ENCODE measurements at regions not wholly inside any gene's neighbourhood (a gene's known extent, or its start where the extent isn't known, plus 50 kb on each side); places are given as distances from the start of the nearest gene placed in this dataset.
"Not testable (repeated sequence)": the region's sequence is repeated elsewhere in the genome, so short reads cannot be mapped to it uniquely, and the experiment has no call there.

DNA sequence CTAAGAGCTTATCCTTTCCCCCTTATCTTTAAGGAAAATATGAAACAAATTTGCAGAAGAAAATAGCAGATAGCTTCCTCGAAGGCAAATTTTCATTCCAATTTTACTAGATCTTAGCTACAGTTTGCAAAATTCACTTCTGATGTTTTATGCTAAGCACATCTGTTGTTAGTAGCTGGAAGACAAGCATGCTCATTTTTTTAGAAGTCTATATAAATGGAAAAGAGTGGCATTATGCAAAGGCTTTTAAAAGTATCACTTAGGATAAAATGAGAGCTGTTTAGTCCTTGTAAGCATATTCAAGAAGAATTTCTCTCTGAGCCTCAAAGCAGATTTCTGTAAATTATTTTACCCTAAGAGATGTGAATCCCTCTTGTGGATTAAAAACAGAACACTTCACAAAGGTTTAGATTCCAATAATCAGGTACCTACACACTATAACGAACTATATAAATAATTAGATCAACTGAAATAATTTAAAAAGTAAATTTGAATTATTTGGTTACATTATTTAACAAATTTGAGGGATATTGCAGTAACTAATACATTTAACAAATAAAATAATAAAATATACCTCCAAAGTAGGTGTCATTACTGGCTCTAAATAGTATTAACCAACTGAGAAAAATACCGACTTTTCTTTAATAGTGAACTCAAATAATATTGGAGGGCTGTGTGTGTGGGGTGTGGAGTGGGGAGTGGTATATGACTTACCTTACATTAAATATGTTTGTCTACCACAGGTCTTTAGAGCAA is 307.1 kb downstream of the SEMA3D start:
- DNase-seq = no peak

DNA sequence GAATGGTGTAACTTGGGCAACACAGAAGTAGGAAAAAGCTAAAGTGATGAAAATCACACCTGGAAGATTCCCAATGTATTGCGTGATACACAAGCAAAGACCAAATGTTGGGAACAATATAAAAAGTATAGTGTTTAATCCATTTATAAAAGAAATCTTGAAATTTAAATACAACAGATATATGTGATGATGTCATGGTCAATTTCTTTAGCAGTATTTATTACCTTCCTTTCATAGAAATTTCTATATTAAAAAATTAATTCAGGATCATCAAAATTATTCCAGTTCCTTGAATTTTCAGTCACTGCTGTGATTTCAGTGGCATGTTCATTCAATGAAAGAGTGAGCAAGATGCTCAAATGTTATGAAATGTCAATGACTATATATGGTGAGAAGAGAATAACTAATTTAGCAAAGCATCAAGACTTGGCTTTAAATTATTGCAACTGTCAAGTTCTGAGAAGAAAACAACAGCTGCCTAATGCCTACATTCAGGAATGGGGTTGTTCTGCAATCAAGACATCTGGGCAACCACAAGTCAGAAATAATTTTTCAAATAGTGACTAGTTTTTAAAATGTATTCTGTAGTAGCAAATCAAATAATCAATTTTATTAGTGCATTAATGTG is 308.8 kb downstream of the SEMA3D start:
- no peak for DNase-seq

DNA sequence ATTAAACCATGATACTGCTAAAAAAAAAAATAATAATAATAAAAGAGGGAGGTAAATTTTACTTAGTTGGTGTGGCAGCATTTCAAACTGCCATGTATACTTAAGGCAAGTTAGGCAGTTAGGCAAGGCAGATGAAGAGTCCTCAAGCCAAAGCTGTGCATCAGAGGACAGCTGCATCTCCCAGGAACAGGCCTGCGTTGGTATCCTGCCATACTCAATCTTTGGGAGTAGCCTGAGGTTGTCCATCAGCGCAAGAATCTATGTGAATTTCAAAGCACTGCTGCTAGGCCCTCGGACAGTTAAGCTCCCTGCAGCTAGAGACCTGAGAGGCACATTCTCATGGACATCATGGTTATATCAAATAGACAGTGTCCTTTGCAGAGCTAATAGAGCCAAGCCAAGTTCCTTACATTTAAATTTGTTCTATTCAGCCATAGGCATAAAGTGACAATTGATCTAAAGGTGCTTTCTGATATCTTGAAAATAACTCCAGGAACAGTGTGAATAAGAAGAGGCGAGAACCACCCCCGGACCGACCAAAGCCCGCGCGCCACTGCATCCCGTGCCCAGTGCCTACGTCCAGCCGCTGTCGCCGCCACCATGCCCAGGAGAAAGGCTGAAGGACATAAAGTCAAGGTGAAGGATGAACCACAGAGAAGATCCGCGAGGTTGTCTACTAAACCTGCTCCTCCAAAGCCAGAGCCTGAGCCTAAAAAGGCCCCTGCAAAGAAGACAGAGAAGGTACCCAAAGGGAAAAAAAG is 310.6 kb downstream of the SEMA3D start:
- DNase-seq = no peak

DNA sequence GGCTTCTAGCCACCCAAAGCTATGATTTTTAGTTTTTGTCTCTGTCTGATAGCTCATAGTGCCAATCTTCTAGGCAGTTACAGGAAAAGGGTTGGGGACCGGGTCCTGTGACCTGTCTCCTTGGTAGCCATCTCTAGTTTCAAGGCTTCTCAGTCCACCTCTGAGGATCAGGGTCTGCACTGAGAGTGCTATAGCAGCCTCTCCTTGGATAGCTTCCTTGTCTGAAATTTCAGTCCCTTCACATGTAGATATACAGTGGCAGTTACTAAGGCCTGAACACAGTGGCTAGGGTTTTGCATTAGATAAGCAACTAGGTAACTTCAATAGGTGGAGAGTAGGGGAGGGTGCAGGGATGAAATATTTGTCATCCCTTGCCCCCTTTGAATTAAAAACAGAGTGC is 321.3 kb downstream of the SEMA3D start:
- no peak for DNase-seq

DNA sequence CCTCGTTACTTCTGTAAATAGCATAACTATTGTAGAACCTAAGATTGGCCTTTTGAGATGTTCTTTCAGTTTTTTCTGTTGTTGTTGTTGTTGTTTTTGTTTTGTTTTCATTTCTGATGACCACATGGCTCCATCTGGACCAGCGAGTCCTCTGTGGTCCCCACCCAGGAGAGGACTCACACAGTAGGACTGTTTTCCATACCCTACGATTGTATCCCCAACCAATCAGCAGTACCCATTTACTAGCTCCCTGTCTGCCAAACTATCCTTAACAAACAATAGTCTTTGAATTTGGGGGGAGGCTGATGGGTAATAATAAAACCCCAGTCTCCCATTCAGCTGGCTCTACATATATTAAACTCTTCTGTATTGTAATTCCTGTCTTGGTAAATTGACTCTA is 329.5 kb downstream of the SEMA3D start:
- DNase-seq = no peak

DNA sequence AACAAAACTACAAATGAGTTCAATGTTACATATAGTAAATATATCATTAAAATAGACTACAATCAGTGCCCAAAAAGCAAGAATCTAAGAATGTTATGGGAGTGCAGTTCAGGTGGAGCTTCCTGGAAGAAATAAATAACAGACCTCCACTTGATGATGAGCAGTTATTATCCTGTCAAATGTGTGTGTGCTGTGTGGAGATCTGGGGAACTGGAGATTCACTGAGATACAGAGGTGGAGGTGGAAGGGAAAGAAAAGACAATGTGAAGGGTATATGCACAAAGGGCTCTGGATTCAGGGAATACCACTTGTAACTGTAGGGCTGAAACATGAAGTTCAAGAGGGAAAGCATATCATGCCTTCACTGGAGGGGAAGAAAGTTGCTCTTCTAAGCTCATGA is 331.1 kb downstream of the SEMA3D start:
- no peak for DNase-seq

DNA sequence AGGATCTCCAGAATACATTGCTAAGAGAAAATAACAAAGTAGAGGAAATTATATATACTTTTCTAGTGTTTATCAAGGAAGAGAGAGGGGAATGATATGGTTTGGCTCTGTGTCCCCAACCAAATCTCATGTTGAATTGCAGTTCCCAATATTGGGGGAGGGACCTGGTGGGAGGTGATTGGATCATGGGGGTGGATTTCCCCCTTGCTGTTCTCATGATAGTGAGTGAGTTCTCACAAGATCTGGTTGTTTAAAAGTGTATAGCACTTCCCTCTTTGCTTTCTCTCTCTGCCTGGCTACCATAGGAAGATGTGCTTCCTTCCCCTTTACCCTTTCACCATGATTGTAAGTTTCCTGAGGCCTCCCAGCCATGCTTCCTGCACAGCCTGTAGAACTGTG is 337.9 kb downstream of the SEMA3D start:
- DNase-seq = not testable (repeated sequence)

DNA sequence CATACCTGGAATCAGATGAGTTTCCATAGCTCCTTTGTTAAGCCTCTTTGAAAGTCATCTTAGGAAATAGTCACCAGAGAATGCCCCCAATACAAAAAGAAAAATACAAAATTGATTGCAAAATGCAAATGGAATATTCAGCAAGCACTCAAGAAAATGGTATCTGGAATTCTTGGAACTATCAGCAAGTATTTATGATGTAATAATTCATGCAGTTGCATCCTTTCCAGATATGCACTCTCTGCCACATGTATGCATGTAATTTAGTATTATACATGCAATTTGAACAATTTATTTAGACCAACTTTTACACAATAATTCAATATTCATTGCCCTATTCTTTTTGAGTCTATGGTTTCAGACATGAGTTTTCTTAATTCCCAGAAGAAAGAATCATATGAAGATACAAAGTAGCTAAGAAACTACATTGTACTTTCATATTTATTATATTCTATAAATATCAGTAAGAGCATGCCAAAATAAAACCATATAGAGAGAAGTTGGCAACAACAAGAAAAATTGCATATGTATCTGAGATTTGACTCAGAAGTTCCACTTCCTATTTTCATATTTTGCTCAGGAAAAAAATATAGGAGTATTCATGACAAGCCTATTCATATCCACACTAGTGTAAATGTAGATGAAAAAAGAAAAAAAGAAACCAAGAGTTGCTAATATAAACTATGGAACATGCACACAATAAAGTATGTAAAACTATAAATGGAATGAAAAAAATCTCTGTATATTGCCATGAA is 338.5 kb downstream of the SEMA3D start:
- no peak for DNase-seq

DNA sequence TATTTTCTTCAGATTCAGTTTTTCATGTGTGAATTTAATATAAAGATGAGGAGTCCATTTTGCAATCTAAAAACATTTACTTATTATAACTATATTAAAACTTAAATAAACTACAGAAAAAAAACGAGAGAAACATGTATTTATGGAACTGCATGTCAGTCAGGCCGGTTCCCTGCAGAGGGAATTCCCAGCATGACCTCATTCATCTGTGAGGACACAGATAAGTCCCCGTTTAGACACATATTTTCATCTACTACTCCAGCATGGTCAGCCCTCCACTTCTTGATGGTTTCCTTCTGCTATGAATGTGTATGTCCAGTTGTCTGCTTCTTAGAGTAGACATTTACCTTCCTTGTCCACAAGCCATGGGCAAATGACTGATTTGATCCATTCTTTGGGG is 339.1 kb downstream of the SEMA3D start:
- DNase-seq = no peak

DNA sequence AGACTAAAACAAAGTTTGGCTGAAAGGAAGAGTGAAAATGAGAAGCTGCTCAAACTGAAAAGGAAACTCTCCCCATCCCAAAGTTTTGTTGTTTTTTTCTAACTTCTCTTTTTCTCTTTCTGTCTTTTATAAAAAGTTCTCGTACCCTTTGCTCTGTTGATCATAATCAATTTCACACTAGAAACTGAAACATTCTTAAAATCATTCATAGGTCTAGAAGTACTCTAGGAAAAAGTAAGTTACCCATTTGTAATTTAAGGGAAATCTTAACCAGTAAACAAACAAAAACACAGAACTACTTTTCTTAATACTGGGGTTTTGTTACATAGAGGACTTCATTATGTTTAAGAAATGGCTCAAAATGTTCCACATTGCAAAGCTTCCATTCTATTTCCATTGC is 339.8 kb downstream of the SEMA3D start:
- no peak for DNase-seq

DNA sequence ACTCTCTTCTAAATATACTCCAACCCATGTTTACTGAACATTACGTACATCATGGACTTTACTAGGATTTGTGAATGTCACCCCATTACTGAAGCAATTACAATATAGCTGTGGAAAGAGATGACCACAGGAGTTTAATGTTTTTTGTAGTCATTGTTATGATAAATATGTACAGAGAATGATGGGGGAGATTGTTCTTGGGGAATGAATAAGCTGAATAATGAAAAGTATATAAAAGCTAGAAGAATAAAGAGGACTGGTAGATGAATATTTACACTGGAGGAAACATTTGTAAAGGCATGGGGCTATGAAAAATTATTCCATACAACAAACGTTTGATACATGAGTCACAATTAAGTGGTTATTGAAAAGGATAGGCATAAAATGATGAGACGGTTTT is 340.9 kb downstream of the SEMA3D start:
- no peak for DNase-seq

DNA sequence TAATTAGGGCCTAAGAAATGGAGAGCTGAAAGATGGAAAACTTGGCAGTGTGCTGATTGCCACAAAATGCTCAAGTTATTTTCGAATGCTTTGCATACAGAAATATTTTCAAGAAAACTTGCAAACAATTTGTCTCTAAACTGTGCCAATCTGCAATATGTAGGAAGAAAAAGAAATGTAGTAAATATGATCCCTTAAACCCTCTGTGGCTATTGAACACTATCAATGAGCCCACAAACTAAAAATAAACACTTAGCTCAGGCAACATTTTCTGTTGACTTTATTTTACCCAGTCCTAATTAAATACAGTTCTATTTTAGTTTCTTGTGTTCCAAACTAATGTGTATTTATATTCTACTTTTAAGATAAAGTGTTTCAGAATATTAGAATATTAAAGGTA is 342.1 kb downstream of the SEMA3D start:
- DNase-seq = no peak

DNA sequence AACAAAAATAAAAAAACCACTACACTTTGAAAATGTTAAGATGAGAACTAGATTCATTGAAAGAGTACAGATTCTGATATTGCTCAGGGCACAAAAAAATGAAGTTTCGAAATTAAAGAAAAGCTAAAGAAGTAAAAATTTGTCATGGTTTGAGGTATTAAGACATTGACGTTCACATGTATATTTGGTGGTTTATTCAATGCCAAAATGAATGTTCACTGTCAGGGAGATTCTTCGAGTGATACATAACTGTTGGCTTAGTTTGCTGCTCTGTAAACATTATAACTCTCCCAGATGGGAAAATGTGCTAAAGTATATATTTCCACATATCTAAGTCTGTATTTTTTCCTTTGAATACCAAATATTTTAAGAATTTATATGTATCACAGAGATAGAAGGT is 345.0 kb downstream of the SEMA3D start:
- DNase-seq = no peak

DNA sequence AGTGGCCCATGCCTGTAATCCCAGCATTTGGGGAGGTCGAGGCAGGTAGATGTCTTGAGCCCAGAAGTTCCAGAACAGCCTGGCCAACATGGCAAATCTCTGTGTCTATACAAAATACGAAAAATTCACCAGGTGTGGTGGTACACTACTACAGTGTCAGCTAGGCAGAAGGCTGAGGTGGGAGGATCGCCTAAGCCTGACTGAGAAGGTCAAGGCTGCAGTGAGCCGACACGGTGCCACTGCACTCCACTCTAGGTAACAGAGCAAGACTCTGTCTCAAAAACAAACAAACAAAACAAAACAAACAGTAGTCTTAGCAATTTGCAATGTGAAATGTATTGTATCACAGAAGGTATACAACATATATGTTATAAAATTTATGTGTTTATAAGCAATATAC is 348.0 kb downstream of the SEMA3D start:
- no peak for DNase-seq

DNA sequence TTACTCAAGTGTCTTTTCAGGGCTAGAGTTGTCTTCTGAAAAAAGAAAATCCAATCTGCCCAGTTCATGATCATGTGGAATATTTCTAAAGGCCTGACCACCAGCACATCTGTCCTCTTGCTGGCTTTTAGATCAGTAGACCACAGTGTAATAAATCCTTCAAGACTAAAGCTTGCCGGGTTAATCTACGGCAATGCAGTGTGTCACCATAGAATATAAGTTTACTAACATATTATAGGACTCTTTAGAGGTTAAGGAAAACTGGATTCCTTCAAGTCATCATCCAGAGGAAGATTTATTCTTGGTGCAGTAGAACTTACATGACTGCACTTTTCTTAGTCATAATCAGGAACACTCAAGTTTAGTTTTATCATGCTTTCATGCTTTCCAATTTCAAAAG is 349.5 kb downstream of the SEMA3D start:
- DNase-seq = no peak

DNA sequence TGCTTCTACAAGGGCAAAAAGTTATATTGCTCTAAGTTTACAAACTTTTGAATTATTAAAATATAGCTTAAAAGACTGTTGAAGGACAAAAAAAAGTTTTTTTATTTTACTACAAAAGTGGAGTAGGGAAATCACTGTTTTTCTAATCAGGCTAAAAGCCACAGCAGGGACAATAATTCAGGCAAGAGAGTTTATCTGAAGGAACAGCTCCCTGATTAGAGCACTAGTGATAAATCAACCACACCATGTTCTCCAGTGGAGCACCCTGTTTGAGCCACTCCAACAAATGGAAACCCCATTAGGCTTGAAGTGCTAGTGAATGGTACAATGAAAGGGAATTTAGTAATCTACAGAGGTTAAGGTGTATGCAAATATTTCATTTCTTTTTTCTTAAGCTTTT is 357.1 kb downstream of the SEMA3D start:
- DNase-seq = no peak

DNA sequence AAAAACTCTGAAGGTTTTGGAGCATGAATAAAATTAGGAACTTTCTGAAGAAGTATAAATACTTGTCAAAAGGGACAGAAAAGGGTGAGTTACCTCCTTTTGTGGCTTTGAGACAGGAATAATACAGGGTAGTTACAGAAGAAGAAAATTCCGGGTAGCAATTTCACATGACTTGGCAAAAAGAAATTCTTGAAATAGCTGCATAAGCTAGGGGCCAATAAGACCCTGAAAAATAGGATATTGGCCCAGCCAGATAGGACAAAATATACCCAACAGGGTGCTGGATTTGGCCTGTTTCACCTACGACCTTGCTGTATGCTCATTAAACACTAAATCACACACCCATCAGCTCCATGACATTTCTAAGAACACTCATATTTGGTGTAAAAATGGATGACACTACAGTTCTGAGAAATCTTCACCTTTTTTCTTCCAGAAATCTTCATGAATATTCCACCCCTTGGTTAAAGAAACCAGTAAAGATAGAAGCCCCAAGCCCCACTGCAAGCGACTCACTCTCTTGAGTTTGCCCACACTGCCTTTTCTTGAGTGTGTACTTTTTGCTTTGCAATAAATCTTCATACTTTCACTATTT is 362.7 kb downstream of the SEMA3D start:
- no peak for DNase-seq

DNA sequence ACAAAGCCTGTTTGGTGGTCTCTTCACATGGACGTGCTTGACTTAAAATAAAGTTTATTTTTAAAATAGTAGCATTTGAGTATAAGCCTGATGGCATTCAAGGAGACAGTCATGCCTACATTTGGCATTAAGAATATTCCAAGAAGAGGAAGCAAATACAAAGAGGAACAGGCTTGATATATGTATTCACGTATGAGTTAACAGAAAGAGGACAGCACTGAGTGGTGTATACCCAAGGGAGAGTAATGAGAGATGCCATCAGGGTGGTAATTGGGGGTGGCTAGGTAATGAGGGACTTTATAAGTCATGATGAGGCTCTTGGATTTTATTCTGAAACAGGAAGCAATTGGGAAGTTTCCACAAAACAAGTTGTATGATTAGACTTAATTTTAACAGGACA is 363.3 kb downstream of the SEMA3D start:
- DNase-seq = no peak

DNA sequence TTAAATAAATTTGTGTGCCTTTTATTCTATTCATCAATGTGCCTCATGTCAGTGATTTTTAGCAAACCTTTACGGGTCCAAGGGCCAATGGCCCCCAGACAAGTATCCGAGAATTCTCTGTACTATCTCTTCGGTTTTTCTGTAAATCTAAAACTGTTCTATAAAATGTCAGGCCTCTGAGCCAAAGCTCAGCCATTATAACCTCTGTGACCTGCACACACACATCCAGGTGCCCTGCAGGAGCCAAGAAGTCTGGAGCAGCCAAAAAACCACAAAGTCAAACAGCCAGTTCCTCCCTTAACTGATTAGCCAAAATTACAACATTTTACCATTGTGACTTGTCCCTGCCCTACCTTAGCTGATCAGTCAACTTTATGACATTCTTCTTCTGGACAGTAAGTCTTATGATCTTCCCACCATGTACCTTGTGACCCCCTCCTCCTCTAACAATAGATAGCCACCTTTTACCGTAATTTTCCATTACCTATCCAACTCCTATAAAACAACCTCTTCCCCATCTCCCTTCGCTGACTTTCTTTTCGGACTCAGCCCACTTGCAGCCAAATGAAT is 363.8 kb downstream of the SEMA3D start:
- no peak for DNase-seq

DNA sequence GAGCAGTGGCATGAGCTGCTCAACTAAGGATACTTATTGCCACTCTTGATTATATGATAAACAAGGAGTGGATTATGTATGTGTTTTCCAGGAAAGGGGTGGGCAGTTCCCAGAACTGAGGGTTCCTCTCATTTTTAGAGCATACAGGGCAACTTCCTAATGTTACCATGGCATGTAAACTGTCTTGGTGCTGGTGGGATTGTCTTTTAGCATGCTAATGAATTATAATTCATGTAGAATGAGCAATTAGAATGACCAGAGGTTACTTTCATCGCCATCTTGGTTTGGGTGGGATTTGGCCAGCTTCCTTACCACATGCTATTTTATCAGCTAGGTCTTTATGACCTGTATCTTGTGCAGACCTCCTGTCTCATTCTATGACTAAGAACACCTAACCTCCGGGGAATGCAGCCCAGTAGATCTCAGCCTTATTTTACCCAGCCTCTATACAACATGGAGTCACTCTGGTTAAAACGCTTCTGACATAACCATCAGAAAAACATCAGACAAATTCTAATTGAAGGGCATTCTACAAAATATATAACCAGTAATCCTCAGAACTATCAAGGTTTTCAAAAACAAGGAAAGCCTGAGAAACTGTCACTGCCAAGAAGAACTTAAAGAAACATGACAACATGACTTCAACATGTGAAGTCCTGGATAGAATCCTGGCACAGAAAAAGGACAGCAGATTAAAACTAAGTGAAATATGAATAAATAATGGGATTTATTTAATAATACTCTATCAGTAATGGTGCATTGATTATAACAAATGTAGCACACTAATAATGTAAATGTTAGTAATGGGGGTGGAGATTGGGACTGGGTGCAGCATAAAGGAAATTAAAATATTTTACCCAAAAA is 365.0 kb downstream of the SEMA3D start:
- no peak for DNase-seq

DNA sequence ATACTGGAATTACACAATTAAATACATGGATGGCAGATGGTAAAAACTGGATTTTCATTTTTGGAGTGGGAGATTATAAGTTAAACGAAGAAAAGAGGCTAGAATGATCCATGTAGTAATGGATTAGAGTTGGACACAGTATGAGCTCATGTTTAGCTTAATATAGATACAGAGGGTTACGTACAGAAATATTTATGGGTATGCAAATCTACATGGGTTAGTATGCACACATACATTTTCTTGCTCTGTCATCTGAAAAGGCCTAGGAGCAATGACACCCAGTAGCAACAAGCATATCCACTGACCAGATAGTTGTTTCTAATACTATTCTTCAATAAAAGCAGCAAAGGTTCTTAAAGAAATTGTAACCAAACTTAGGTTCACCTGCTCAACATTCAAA is 366.4 kb downstream of the SEMA3D start:
- peak; percentile 59 for DNase-seq

DNA sequence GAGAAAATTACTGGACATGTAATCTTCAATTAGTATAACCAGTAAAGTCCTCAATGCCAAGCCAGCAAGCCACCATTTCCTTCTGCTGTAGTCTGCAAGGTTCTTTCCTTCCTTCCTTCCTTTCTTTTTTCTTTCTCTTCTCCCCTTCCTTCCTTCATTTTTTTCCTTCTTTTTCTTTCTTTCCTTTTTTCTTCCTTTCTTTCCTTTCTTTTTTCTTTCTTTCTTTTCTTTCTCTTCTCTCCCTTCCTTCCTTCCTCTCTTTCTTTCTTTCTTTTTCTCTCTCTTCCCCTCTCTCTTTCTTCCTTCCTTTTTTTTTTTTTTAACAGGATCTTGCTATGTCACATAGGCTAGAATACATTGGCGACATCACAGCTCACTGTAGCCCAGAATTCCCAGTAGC is 369.8 kb downstream of the SEMA3D start:
- no peak for DNase-seq
